Hepatocyte (in vitro differentiated cells): ENCODE measurements at regions not wholly inside any gene's neighbourhood (a gene's known extent, or its start where the extent isn't known, plus 50 kb on each side); places are given as distances from the start of the nearest gene placed in this dataset.

Source experiments
- CTCF ChIP-seq: fragments of 200-600 bp; sonication (generic); IDR thresholded peaks from 2 replicates; pipeline ENCODE4 v1.5.1; 2016; ENCODE audit warnings: antibody characterized with exemption, mild to moderate bottlenecking; ENCODE audit not compliant: poor library complexity
- EZH2 ChIP-seq: fragments of 200-600 bp; sonication (generic); IDR thresholded peaks from 2 replicates; pipeline ENCODE4 v1.6.1; 2016; ENCODE audit warnings: antibody characterized with exemption, mild to moderate bottlenecking, borderline replicate concordance

DNA sequence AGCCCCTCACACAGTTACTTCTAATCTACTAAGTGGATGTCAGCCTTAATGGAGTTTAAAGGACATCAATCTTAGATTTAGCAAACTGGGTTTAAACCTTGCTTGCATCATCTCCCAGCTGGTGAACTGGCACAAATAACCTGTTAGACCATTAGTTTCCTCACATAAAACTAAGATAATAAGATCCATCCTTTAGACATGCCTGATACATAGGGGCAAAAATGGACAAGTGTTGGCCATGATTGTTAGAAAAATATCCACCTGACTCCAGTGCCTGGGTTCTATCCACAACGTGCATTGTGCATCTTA lies 439.1 kb downstream of the TNS3 start:
- TF ChIP-seq CTCF: no peak
- TF ChIP-seq EZH2: no peak
